ACHN (cell line): ENCODE measurements at regions not wholly inside any gene's neighbourhood (a gene's known extent, or its start where the extent isn't known, plus 50 kb on each side); places are given as distances from the start of the nearest gene placed in this dataset.
"Not testable (repeated sequence)": the region's sequence is repeated elsewhere in the genome, so short reads cannot be mapped to it uniquely, and the experiment has no call there.

Experiments used
- DNase-seq: peaks from one replicate; pipeline ENCODE4 v3.0.0-alpha.2; 2015
- in situ Hi-C: cut with HindIII; loops from 2 replicates; pipeline ENCODE4 v1.10.0; 2017; ENCODE audit warnings: low sequenced_read_pairs, low pct_ligation_motif_present, low pct_unique_long_range_greater_than_20kb

GRCh38 chr1:115159958-115160357 is 70.7 kb upstream of the TSPAN2 start:
- DNase-seq: no peak
- in situ Hi-C loops: no loop called here

GRCh38 chr1:115158181-115158580 is 68.9 kb upstream of the TSPAN2 start:
- no peak for DNase-seq
- in situ Hi-C loops: no loop called here

GRCh38 chr1:115156826-115157468 is 67.6 kb upstream of the TSPAN2 start:
- DNase-seq: no peak
- in situ Hi-C loops: no loop called here

- in situ Hi-C loops: no loop called here
- DNase-seq: no peak
Observed at GRCh38 chr1:115153966-115154557, 64.8 kb upstream of the TSPAN2 start.

GRCh38 chr1:115147928-115148327 is 58.6 kb upstream of the TSPAN2 start:
- in situ Hi-C loops: loop anchor here (25.0 kb wide), 1 partner anchor 314 kb away; no protein-coding TSS in a partner anchor
- not testable (repeated sequence) for DNase-seq

- no peak for DNase-seq
- in situ Hi-C loops: loop anchor here (25.0 kb wide), 1 partner anchor 317 kb away; no protein-coding TSS in a partner anchor
Observed at GRCh38 chr1:115145226-115145625, 55.9 kb upstream of the TSPAN2 start.

GRCh38 chr1:115144176-115144575 is 54.9 kb upstream of the TSPAN2 start:
- in situ Hi-C loops: loop anchor here (25.0 kb wide), 1 partner anchor 318 kb away; no protein-coding TSS in a partner anchor
- DNase-seq: peak; percentile 39

GRCh38 chr1:115142616-115143015 is 53.3 kb upstream of the TSPAN2 start:
- in situ Hi-C loops: loop anchor here (25.0 kb wide), 1 partner anchor 320 kb away; no protein-coding TSS in a partner anchor
- no peak for DNase-seq

- in situ Hi-C loops: loop anchor here (25.0 kb wide), 1 partner anchor 321 kb away; no protein-coding TSS in a partner anchor
- DNase-seq: no peak
Observed at GRCh38 chr1:115141145-115141454, 51.8 kb upstream of the TSPAN2 start.

GRCh38 chr1:115140442-115141144 is 51.3 kb upstream of the TSPAN2 start:
- in situ Hi-C loops: loop anchor here (25.0 kb wide), 1 partner anchor 322 kb away; no protein-coding TSS in a partner anchor

GRCh38 chr1:115139381-115139780 is 50.1 kb upstream of the TSPAN2 start:
- DNase-seq: no peak
- in situ Hi-C loops: loop anchor here (25.0 kb wide), 1 partner anchor 323 kb away; no protein-coding TSS in a partner anchor

More at GRCh38 chr1:115140442-115141144, 51.3 kb upstream of the TSPAN2 start:
- DNase-seq: no peak
